HCT116 (cell line): ENCODE measurements at regions not wholly inside any gene's neighbourhood (a gene's known extent, or its start where the extent isn't known, plus 50 kb on each side); places are given as distances from the start of the nearest gene placed in this dataset.

ENCODE experiments used
- ATAC-seq: fragments of 200-7000 bp; cut with Tn5 transposase; 2 replicates; pipeline ENCODE4 v1.9.1; 2020; ENCODE audit warnings: mild to moderate bottlenecking, moderate library complexity
- BruUV-seq: library from RNA; stranded (reverse); fragments of 400-500 nt; replicated peaks from 2 replicates; lab custom pipeline; 2021; lab: Mats Ljungman, UMichigan
- CTCF ChIA-PET: fragments of 300-600 bp; sonication (Branson Sonifier 250); formaldehyde crosslinking; loops from one replicate; lab custom pipeline; 2021; ENCODE audit warnings: antibody characterized with exemption; lab: Charles Lee
- POLR2A ChIA-PET: fragments of 300-600, 350-600 bp; sonication (Branson Sonifier 250); formaldehyde crosslinking; loops from one replicate; lab custom pipeline; 2021; ENCODE audit warnings: antibody characterized with exemption; lab: Charles Lee
- RAD21 ChIA-PET, 2 experiments: fragments of 300-600 bp; sonication (Branson Sonifier 250); formaldehyde crosslinking; loops; one replicate each; lab custom pipeline; 2023; ENCODE audit warnings: low total read pairs in 2 of 2; ENCODE audit not compliant: uncharacterized antibody in 2 of 2, unreplicated experiment in 2 of 2, low non-redundant PET in 1 of 2; lab: Charles Lee
- DNase-seq: peaks from one replicate; pipeline ENCODE4 v3.0.0-alpha.2; 2010; ENCODE audit warnings: low read depth, low spot score
- H2AFZ ChIP-seq: fragments of 200-600 bp; shearing (Covaris generic), sonication (generic); 2 replicates; pipeline ENCODE4 v1.6.1; 2017; ENCODE audit warnings: low read depth, mixed run types, mixed read lengths, antibody characterized with exemption, low read length; ENCODE audit not compliant: poor library complexity, severe bottlenecking
- H3K27ac ChIP-seq: 2 replicates; pipeline ENCODE4 v1.5.1; 2012; ENCODE audit warnings: low read depth, low read length
- H3K27me3 ChIP-seq: fragments of 200-600 bp; sonication (generic); 2 replicates; pipeline ENCODE4 v1.6.1; 2016; ENCODE audit warnings: mixed run types, low read length, mixed read lengths; ENCODE audit not compliant: insufficient read depth
- H3K36me3 ChIP-seq, 2 experiments: fragments of 200-500 bp in 1 of 2; fragments of 200-600 bp in 1 of 2; sonication (Bioruptor generic) in 1 of 2; sonication (generic) in 1 of 2; 2 replicates each; pipeline versions ENCODE4 v1.5.1 to v1.6.1; 2014 to 2016; ENCODE audit warnings: low read length in 2 of 2, inconsistent platforms in 1 of 2, mixed read lengths in 1 of 2, mixed run types in 1 of 2; ENCODE audit not compliant: insufficient read depth in 2 of 2, control insufficient read depth in 1 of 2
- H3K4me1 ChIP-seq, 2 experiments: fragments of 200-600 bp in 1 of 2; sonication (generic) in 1 of 2; 2 replicates each; pipeline versions ENCODE4 v1.5.1 to v1.6.1; 2012 to 2017; ENCODE audit warnings: low read length in 2 of 2, inconsistent platforms in 1 of 2, mild to moderate bottlenecking in 1 of 2, mixed read lengths in 1 of 2, mixed run types in 1 of 2, moderate library complexity in 1 of 2; ENCODE audit not compliant: insufficient read depth in 2 of 2, control insufficient read depth in 1 of 2
- H3K4me2 ChIP-seq: fragments of 200-600 bp; sonication (generic); 2 replicates; pipeline ENCODE4 v1.6.1; 2017; ENCODE audit warnings: mixed run types, low read length, mixed read lengths
- H3K4me3 ChIP-seq, 2 experiments: fragments of 200-600 bp in 1 of 2; sonication (generic) in 1 of 2; replicated peaks in 1 of 2; 2 replicates each; pipeline ENCODE4 v1.5.1; 2011 to 2016; ENCODE audit warnings: low read length in 2 of 2, control low read depth in 1 of 2, low read depth in 1 of 2, mild to moderate bottlenecking in 1 of 2, mixed read lengths in 1 of 2, mixed run types in 1 of 2
- H3K79me2 ChIP-seq: fragments of 200-600 bp; sonication (generic); 2 replicates; pipeline ENCODE4 v1.6.1; 2017; ENCODE audit warnings: mild to moderate bottlenecking, mixed run types, low read length, moderate library complexity, mixed read lengths; ENCODE audit not compliant: insufficient read depth
- H3K9ac ChIP-seq: fragments of 200-600 bp; sonication (generic); 2 replicates; pipeline ENCODE4 v1.6.1; 2016; ENCODE audit warnings: low read length, mixed read lengths
- H3K9me2 ChIP-seq: fragments of 200-600 bp; sonication (generic), shearing (Covaris generic); 2 replicates; pipeline ENCODE4 v1.6.1; 2017; ENCODE audit warnings: mixed run types, mild to moderate bottlenecking, moderate library complexity; ENCODE audit not compliant: insufficient read depth
- H3K9me3 ChIP-seq, 2 experiments: fragments of 200-500 bp in 1 of 2; fragments of 200-600 bp in 1 of 2; sonication (Bioruptor generic) in 1 of 2; sonication (generic) in 1 of 2; 2 replicates each; pipeline ENCODE4 v1.6.1; 2014 to 2017; ENCODE audit warnings: low read length in 2 of 2, mixed read lengths in 2 of 2, inconsistent platforms in 1 of 2, low read depth in 1 of 2, mild to moderate bottlenecking in 1 of 2, mixed run types in 1 of 2, moderate library complexity in 1 of 2; ENCODE audit not compliant: control insufficient read depth in 1 of 2, insufficient read depth in 1 of 2
- H4K20me1 ChIP-seq: fragments of 200-600 bp; sonication (generic), shearing (Covaris generic); 2 replicates; pipeline ENCODE4 v1.6.1; 2017; ENCODE audit warnings: mixed run types, mild to moderate bottlenecking, moderate library complexity; ENCODE audit not compliant: insufficient read depth
- POLR2A ChIP-seq: IDR thresholded peaks from 2 replicates; pipeline ENCODE4 v1.7.0; 2011; ENCODE audit warnings: borderline replicate concordance; ENCODE audit not compliant: insufficient read depth, insufficient read length; ENCODE audit errors: extremely low read depth
- POLR2AphosphoS5 ChIP-seq: IDR thresholded peaks from 2 replicates; pipeline ENCODE4 v1.6.1; 2011; ENCODE audit warnings: mild to moderate bottlenecking, low read depth, low read length, moderate library complexity
- SRF ChIP-seq: IDR thresholded peaks from 2 replicates; pipeline ENCODE4 v1.6.1; 2012; ENCODE audit warnings: low read depth
- ZNF274 ChIP-seq: fragments of 200-500 bp; sonication (Bioruptor generic); IDR thresholded peaks from 2 replicates; pipeline ENCODE4 v1.6.1; 2014; ENCODE audit warnings: mild to moderate bottlenecking, low read depth, low read length, inconsistent platforms
- intact Hi-C: fragments of 100-400 bp; cut with micrococcal nuclease; formaldehyde crosslinking; loops from 2 replicates; pipeline ENCODE4 v1.10.0; 2022
- TF ChIP-seq, protein P1 (sequence below): IDR thresholded peaks from 2 replicates; pipeline ENCODE4 v1.6.1; 2012
- TF ChIP-seq, protein P2 (sequence below), 3 experiments: fragments of 200-600 bp in 1 of 3; sonication (generic) in 1 of 3; IDR thresholded peaks in 2 of 3; conservative IDR thresholded peaks in 1 of 3; 2 replicates each; pipeline ENCODE4 v1.5.1; 2012 to 2017; ENCODE audit warnings: low read depth in 2 of 3, low read length in 2 of 3, antibody characterized with exemption in 1 of 3, borderline replicate concordance in 1 of 3, control low read depth in 1 of 3, mild to moderate bottlenecking in 1 of 3, mixed read lengths in 1 of 3, mixed run types in 1 of 3, moderate library complexity in 1 of 3; ENCODE audit not compliant: insufficient read depth in 1 of 3
- TF ChIP-seq, protein P3 (sequence below): IDR thresholded peaks from 2 replicates; pipeline ENCODE4 v1.6.1; 2011; ENCODE audit warnings: mild to moderate bottlenecking, low read length, moderate library complexity; ENCODE audit not compliant: insufficient replicate concordance; ENCODE audit errors: extremely low read depth

DNA sequence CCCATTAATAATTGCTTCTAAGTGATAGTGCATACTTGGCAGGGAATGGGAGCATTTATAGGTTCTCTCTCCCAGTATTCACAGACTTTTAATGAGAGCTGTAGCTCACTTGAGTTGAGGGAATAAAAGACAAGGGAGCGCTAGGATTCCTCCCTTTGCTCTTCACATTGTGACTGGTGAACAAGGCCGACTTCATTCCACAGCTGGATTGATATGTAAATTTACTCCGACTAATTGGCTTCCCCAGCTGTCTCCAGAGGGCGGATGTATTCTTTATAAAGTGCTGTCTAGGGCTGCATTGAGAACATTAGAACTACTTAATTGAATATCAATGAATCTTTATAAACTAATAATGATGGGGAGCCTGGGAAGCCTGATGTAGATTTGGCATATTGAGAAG, 63.4 kb downstream of the GPR50 start:
- CTCF ChIA-PET: no interaction called here
- BruUV-seq: no TSS peak
- no peak for ATAC-seq
- H3K27ac ChIP-seq: no peak overlapping the region
- H3K79me2 ChIP-seq: no peaks in the 10 kb centered on the region
- no peak overlapping the region for H3K9ac ChIP-seq
- RAD21 ChIA-PET: no interaction called here
- H3K27me3 ChIP-seq: 0 out of 2 replicates have a peak, but pooled peaks cover 3% of the 10 kb centered on the region
- POLR2A ChIA-PET: no interaction called here
- intact Hi-C loops: no loop called here
- TF ChIP-seq, protein P1, sequence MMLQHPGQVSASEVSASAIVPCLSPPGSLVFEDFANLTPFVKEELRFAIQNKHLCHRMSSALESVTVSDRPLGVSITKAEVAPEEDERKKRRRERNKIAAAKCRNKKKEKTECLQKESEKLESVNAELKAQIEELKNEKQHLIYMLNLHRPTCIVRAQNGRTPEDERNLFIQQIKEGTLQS: no peak
- no peak for TF ChIP-seq SRF
- TF ChIP-seq, protein P2, sequence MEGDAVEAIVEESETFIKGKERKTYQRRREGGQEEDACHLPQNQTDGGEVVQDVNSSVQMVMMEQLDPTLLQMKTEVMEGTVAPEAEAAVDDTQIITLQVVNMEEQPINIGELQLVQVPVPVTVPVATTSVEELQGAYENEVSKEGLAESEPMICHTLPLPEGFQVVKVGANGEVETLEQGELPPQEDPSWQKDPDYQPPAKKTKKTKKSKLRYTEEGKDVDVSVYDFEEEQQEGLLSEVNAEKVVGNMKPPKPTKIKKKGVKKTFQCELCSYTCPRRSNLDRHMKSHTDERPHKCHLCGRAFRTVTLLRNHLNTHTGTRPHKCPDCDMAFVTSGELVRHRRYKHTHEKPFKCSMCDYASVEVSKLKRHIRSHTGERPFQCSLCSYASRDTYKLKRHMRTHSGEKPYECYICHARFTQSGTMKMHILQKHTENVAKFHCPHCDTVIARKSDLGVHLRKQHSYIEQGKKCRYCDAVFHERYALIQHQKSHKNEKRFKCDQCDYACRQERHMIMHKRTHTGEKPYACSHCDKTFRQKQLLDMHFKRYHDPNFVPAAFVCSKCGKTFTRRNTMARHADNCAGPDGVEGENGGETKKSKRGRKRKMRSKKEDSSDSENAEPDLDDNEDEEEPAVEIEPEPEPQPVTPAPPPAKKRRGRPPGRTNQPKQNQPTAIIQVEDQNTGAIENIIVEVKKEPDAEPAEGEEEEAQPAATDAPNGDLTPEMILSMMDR (IDR thresholded peaks at IDR 0.05 in 2 of 3, conservative IDR thresholded peaks at IDR 0.05 in 1 of 3; ENCODE audit: borderline replicate concordance in 1 of 3, insufficient read depth in 1 of 3, low read depth in 2 of 3, low read length in 2 of 3): no peak
- TF ChIP-seq, protein P3, sequence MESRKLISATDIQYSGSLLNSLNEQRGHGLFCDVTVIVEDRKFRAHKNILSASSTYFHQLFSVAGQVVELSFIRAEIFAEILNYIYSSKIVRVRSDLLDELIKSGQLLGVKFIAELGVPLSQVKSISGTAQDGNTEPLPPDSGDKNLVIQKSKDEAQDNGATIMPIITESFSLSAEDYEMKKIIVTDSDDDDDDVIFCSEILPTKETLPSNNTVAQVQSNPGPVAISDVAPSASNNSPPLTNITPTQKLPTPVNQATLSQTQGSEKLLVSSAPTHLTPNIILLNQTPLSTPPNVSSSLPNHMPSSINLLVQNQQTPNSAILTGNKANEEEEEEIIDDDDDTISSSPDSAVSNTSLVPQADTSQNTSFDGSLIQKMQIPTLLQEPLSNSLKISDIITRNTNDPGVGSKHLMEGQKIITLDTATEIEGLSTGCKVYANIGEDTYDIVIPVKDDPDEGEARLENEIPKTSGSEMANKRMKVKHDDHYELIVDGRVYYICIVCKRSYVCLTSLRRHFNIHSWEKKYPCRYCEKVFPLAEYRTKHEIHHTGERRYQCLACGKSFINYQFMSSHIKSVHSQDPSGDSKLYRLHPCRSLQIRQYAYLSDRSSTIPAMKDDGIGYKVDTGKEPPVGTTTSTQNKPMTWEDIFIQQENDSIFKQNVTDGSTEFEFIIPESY: no peak
- no peak for TF ChIP-seq POLR2AphosphoS5
- TF ChIP-seq ZNF274: no peak
- TF ChIP-seq POLR2A: no peak
- TF ChIP-seq, all 23 proteins: peak for 0
- no peak overlapping the region for H3K4me3 ChIP-seq
- no peaks in the 10 kb centered on the region for H4K20me1 ChIP-seq
- no peak for DNase-seq
- no peaks in the 10 kb centered on the region for H3K9me3 ChIP-seq
- no peaks in the 10 kb centered on the region for H3K36me3 ChIP-seq
- no peaks in the 10 kb centered on the region for H3K9me2 ChIP-seq
- no peaks in the 10 kb centered on the region for H3K4me1 ChIP-seq
- H2AFZ ChIP-seq: no peak overlapping the region
- no peak overlapping the region for H3K4me2 ChIP-seq
